ENCODE measurements at regions not wholly inside any gene's neighbourhood (a gene's known extent, or its start where the extent isn't known, plus 50 kb on each side); places are given as distances from the start of the nearest gene placed in this dataset.

- peaks cover 9% of the 10 kb centered on the region for H3K36me3 Mint-ChIP-seq
- H3K4me1 Mint-ChIP-seq: peaks cover 18% of the 10 kb centered on the region
- peaks cover 19% of the 10 kb centered on the region for H3K9me3 Mint-ChIP-seq
- ChIA-PET CTCF (interaction anchor here (2.7 kb wide), 1 partner anchor 11 kb away, joined by 9 read pairs; no protein-coding TSS in a partner anchor), POLR2A (no interaction called here)
- H3K27me3 Mint-ChIP-seq (ENCODE audit: low read depth): 0 out of 2 replicates have a peak, but pooled peaks cover 3% of the 10 kb centered on the region
- no peak overlapping the region for H3K27ac Mint-ChIP-seq
- DNase-seq (ENCODE audit: low spot score) (no peak), ATAC-seq (no peak)
- no peak overlapping the region for H3K4me3 Mint-ChIP-seq
- TF ChIP-seq ZNF281 (CRISPR knock-in tag; IDR thresholded peaks at IDR 0.05) (no peak), TEAD1 (CRISPR knock-in tag; IDR thresholded peaks at IDR 0.05) (no peak), MLX (CRISPR knock-in tag; IDR thresholded peaks at IDR 0.05) (no peak), AR (CRISPR knock-in tag; IDR thresholded peaks at IDR 0.05) (no peak), ZNF512 (CRISPR knock-in tag; IDR thresholded peaks at IDR 0.05; ENCODE audit: borderline replicate concordance) (no peak), STAT6 (CRISPR knock-in tag; conservative IDR thresholded peaks at IDR 0.05; ENCODE audit: low read depth) (no peak), ZNF138 (CRISPR knock-in tag; conservative IDR thresholded peaks at IDR 0.05) (no peak), CTCF (IDR thresholded peaks at IDR 0.05) (no peak), MXD4 (CRISPR knock-in tag; IDR thresholded peaks at IDR 0.05; ENCODE audit: borderline replicate concordance) (no peak), IRF1 (CRISPR knock-in tag; IDR thresholded peaks at IDR 0.05) (no peak), ATF6 (CRISPR knock-in tag; IDR thresholded peaks at IDR 0.05) (no peak), CREB1 (CRISPR knock-in tag; IDR thresholded peaks at IDR 0.05) (no peak), ZNF532 (CRISPR knock-in tag; IDR thresholded peaks at IDR 0.05; ENCODE audit: borderline replicate concordance) (no peak), CDX4 (CRISPR knock-in tag; IDR thresholded peaks at IDR 0.05; ENCODE audit: borderline replicate concordance) (no peak), TCF7 (CRISPR knock-in tag; IDR thresholded peaks at IDR 0.05; ENCODE audit: low read depth) (no peak)
These were observed 278.5 kb upstream of the RASGRP1 start for GRCh38 chr15:38843051-38843501.
